ENCODE measurements at regions not wholly inside any gene's neighbourhood (a gene's known extent, or its start where the extent isn't known, plus 50 kb on each side); places are given as distances from the start of the nearest gene placed in this dataset.
"Not testable (repeated sequence)": the region's sequence is repeated elsewhere in the genome, so short reads cannot be mapped to it uniquely, and the experiment has no call there.

DNA sequence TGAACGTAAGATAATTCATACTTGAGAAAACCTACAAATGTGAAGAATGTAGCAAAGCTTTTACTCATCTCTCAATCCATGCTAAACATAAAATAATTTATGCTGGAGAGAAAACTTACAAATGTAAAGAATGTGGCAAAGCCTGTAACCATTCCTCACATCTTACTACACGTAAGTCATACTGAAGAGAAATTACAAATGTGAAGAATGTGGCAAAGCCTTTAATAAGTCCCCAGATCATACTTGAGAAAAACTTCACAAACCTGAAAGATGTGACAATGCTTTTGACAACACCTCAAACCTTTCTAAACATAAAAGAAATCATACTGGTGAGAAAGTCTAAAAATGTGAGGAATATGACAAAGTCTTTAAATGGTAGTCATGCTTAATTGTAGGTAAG is 89.4 kb downstream of the ZNF675 start:
- H3K4me3 ChIP-seq (ENCODE audit: low read depth, poor library complexity, severe bottlenecking) = no peak overlapping the region
- intact Hi-C loops (cut with DNase I; ENCODE audit: low total_unique reads) = no loop called here
- TF ChIP-seq, protein P1, sequence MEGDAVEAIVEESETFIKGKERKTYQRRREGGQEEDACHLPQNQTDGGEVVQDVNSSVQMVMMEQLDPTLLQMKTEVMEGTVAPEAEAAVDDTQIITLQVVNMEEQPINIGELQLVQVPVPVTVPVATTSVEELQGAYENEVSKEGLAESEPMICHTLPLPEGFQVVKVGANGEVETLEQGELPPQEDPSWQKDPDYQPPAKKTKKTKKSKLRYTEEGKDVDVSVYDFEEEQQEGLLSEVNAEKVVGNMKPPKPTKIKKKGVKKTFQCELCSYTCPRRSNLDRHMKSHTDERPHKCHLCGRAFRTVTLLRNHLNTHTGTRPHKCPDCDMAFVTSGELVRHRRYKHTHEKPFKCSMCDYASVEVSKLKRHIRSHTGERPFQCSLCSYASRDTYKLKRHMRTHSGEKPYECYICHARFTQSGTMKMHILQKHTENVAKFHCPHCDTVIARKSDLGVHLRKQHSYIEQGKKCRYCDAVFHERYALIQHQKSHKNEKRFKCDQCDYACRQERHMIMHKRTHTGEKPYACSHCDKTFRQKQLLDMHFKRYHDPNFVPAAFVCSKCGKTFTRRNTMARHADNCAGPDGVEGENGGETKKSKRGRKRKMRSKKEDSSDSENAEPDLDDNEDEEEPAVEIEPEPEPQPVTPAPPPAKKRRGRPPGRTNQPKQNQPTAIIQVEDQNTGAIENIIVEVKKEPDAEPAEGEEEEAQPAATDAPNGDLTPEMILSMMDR (IDR thresholded peaks at IDR 0.05) = no peak
- no peak for TF ChIP-seq POLR2A (IDR thresholded peaks at IDR 0.05)
- no peak for DNase-seq (ENCODE audit: low spot score in 2 of 2)
- 72 to 95% methylated on average over 2 of the region's 2 CpGs for WGBS, 2 donors

DNA sequence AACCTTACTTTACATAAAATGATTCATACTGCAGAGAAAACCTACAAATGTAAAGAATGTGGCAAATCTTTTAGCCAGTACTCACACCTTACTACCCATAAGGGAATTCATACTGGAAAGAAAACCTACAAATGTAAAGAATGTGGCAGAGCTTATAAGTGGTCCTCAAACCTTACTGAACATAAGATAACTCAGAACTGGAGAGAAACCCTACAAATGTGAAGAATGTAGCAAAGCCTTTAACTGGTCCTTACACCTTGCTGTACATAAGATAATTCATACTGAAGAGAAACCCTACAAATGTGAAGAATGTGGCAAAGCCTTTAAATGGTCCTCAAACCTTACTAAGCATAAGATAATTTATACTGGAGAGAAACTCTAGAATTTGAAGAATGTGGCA is 90.1 kb downstream of the ZNF675 start:
- no peak overlapping the region for H3K4me3 ChIP-seq (ENCODE audit: low read depth, poor library complexity, severe bottlenecking)
- TF ChIP-seq, protein P1 (IDR thresholded peaks at IDR 0.05) = no peak
- no peak for TF ChIP-seq POLR2A (IDR thresholded peaks at IDR 0.05)
- intact Hi-C loops (cut with DNase I; ENCODE audit: low total_unique reads) = no loop called here
- DNase-seq (ENCODE audit: low spot score in 2 of 2) = no peak

DNA sequence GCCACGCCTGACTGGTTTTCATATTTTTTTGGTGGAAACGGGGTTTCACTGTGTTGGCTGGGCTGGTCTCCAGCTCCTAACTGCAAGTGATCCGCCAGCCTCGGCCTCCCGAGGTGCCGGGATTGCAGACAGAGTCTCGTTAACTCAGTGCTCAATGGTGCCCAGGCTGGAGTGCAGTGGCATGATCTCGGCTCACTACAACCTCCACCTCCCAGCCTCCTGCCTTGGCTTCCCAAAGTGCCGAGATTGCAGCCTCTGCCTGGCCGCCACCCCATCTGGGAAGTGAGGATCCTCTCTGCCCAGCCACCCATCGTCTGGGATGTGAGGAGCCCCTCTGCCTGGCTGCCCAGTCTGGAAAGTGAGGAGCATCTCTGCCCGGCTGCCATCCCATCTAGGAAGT is 92.7 kb downstream of the ZNF675 start:
- intact Hi-C loops (cut with DNase I; ENCODE audit: low total_unique reads); H3K4me3 ChIP-seq (ENCODE audit: low read depth, poor library complexity, severe bottlenecking); DNase-seq (ENCODE audit: low spot score in 2 of 2): not testable (repeated sequence)
- 90 to 91% methylated on average over 10 to 11 of the region's 12 CpGs for WGBS, 2 donors

DNA sequence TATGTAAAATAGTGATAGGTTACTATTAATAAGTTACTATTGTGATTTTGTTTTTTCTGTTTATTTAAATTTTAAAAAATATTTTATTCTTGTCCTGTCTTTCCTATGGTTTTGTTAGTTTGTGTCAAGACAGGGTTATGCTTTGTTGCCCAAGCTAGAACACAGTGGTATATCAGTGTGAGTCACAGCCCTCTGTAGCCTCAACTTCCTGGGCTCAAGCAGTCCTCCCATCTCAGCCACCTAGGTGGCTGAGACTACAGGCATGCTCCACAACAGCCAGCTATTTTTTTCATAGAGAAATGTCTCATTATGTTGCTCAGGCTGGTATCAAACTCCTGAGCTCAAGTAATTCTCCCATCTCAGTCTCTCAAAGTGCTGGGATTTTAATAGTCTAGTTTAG is 99.5 kb downstream of the ZNF675 start:
- no peak for DNase-seq (ENCODE audit: low spot score in 2 of 2)
- intact Hi-C loops (cut with DNase I; ENCODE audit: low total_unique reads) = no loop called here
- TF ChIP-seq, protein P1 (IDR thresholded peaks at IDR 0.05) = no peak
- no peak for TF ChIP-seq POLR2A (IDR thresholded peaks at IDR 0.05)
- no peak overlapping the region for H3K4me3 ChIP-seq (ENCODE audit: low read depth, poor library complexity, severe bottlenecking)

DNA sequence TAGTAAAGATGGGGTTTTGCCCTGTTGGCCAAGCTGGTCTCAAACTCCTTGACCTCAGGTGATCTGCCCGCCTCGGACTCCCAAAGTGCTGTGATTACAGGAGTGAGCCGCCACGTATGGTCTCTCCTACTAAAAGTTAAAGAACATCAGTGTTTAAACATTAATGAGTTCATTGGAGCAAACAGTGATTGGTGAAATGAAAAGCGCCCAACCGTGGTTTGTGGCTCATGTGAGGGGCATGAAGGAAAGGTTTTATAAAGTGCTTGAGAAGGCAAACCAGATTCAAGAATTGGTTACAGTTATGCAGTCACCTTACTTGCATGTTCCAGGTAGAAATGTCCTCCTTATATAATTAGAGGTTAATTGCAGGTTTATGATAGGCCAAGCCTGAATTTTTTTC is 109.5 kb downstream of the ZNF675 start:
- no peak overlapping the region for H3K4me3 ChIP-seq (ENCODE audit: low read depth, poor library complexity, severe bottlenecking)
- TF ChIP-seq, protein P1 (IDR thresholded peaks at IDR 0.05) = no peak
- TF ChIP-seq POLR2A (IDR thresholded peaks at IDR 0.05) = no peak
- no peak for DNase-seq (ENCODE audit: low spot score in 2 of 2)
- 83 to 94% methylated on average over 6 of the region's 6 CpGs for WGBS, 2 donors
- intact Hi-C loops (cut with DNase I; ENCODE audit: low total_unique reads) = no loop called here

DNA sequence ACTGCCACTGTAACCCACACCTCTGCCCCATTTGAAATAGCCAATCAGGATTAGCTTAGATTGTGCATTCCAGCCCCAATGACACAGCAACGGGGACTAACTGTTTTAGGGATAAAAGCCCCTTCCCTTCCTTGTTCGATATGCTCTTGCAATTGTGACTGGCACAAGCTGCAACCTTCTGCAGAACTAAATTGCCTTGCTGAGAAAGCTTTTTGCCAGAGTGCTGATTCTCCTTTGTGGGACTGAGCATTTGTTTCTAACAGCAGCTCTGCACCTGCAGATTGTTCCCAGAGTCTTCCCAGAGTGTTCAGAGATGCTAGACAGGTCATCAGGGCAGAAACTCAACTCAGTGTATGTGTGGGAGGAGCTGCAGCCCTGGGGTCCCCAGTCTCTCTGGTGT is 115.8 kb downstream of the ZNF675 start:
- DNase-seq (ENCODE audit: low spot score in 2 of 2) = no peak
- intact Hi-C loops (cut with DNase I; ENCODE audit: low total_unique reads) = no loop called here
- WGBS, 2 donors = 69 to 77% methylated on average over 2 of the region's 2 CpGs
- no peak overlapping the region for H3K4me3 ChIP-seq (ENCODE audit: low read depth, poor library complexity, severe bottlenecking)
- no peak for TF ChIP-seq POLR2A (IDR thresholded peaks at IDR 0.05)
- TF ChIP-seq, protein P1 (IDR thresholded peaks at IDR 0.05) = no peak

DNA sequence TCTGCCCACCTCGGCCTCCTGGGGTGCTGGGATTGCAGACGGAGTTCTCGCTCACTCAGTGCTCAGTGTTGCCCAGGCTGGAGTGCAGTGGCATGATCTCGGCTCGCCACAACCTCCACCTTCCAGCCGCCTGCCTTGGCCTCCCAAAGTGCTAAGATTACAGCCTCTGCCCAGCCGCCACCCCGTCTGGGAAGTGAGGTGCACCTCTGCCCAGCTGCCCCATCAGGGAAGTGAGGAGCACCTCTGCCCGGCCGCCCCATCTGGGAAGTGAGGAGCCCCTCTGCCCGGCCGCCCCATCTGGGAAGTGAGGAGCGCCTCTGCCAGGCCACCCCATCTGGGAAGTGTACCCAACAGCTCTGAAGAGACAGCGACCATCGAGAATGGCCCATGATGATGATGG is 118.9 kb downstream of the ZNF675 start:
- DNase-seq (ENCODE audit: low spot score in 2 of 2); H3K4me3 ChIP-seq (ENCODE audit: low read depth, poor library complexity, severe bottlenecking); intact Hi-C loops (cut with DNase I; ENCODE audit: low total_unique reads): not testable (repeated sequence)
- WGBS, 2 donors = 88 to 93% methylated on average over 5 to 15 of the region's 15 CpGs
